ENCODE measurements at regions not wholly inside any gene's neighbourhood (a gene's known extent, or its start where the extent isn't known, plus 50 kb on each side); places are given as distances from the start of the nearest gene placed in this dataset.

GRCh38 chr2:120476141-120476540 is 130.2 kb downstream of the INHBB start:
- TF ChIP-seq CTCF (IDR thresholded peaks at IDR 0.05) = no peak
- TF ChIP-seq EZH2 (IDR thresholded peaks at IDR 0.05; ENCODE audit: borderline replicate concordance, insufficient read depth, low read depth, low read length, poor library complexity, severe bottlenecking) = no peak

Data from B cell (primary cell).